SK-N-SH treated with all-trans-retinoic acid at 6 μM for 48 hours (cell line): ENCODE measurements at regions not wholly inside any gene's neighbourhood (a gene's known extent, or its start where the extent isn't known, plus 50 kb on each side); places are given as distances from the start of the nearest gene placed in this dataset.

Source experiments
- ATAC-seq: fragments of 200-7000 bp; cut with Tn5 transposase; 3 replicates; pipeline ENCODE4 v1.9.1; 2020; ENCODE audit warnings: mild to moderate bottlenecking, moderate library complexity
- ARNTL ChIP-seq: fragments of 450-650 bp; formaldehyde crosslinking; IDR thresholded peaks from 2 replicates; pipeline ENCODE4 v1.5.0; 2020; ENCODE audit warnings: low read depth, mild to moderate bottlenecking, moderate library complexity, borderline replicate concordance
- BACH2 ChIP-seq: fragments of 250-450 bp; sonication (Bioruptor Pico); IDR thresholded peaks from 2 replicates; pipeline ENCODE4 v1.9.0; 2021; ENCODE audit warnings: mild to moderate bottlenecking, borderline replicate concordance
- CREB5 ChIP-seq: fragments of 250-450 bp; sonication (Bioruptor Pico); IDR thresholded peaks from 2 replicates; pipeline ENCODE4 v1.5.1; 2020; ENCODE audit warnings: low read depth, mild to moderate bottlenecking, moderate library complexity
- CSDC2 ChIP-seq: fragments of 250-450 bp; sonication (Bioruptor Pico); IDR thresholded peaks from 2 replicates; pipeline ENCODE4 v1.5.0; 2020; ENCODE audit warnings: mild to moderate bottlenecking, moderate library complexity
- CSRNP3 ChIP-seq: fragments of 250-450 bp; sonication (Bioruptor Pico); IDR thresholded peaks from 2 replicates; pipeline ENCODE4 v1.5.1; 2021; ENCODE audit warnings: mild to moderate bottlenecking, moderate library complexity
- ESRRG ChIP-seq: fragments of 250-450 bp; sonication (Bioruptor Pico); IDR thresholded peaks from 2 replicates; pipeline ENCODE4 v1.6.1; 2021; ENCODE audit warnings: mild to moderate bottlenecking
- GLIS3 ChIP-seq: fragments of 250-450 bp; sonication (Bioruptor Pico); IDR thresholded peaks from 2 replicates; pipeline ENCODE4 v1.5.0; 2020; ENCODE audit warnings: mild to moderate bottlenecking, moderate library complexity
- ISL1 ChIP-seq: fragments of 250-450 bp; sonication (Bioruptor Pico); IDR thresholded peaks from 2 replicates; pipeline ENCODE4 v2.1.2; 2022; ENCODE audit warnings: mild to moderate bottlenecking, moderate library complexity
- OSR1 ChIP-seq: fragments of 250-450 bp; sonication (Bioruptor Pico); IDR thresholded peaks from 2 replicates; pipeline ENCODE4 v1.8.0; 2022; ENCODE audit warnings: moderate library complexity, mild to moderate bottlenecking, inconsistent platforms
- PATZ1 ChIP-seq: fragments of 250-450 bp; sonication (Bioruptor Pico); IDR thresholded peaks from 2 replicates; pipeline ENCODE4 v1.8.0; 2020; ENCODE audit warnings: mild to moderate bottlenecking, moderate library complexity, borderline replicate concordance
- POU6F1 ChIP-seq: fragments of 250-450 bp; sonication (Bioruptor Pico); IDR thresholded peaks from 2 replicates; pipeline ENCODE4 v1.8.0; 2021; ENCODE audit warnings: low read depth, mild to moderate bottlenecking, moderate library complexity, borderline replicate concordance
- PPARA ChIP-seq: fragments of 250-450 bp; sonication (Bioruptor Pico); IDR thresholded peaks from 2 replicates; pipeline ENCODE4 v1.5.0; 2020; ENCODE audit warnings: mild to moderate bottlenecking, borderline replicate concordance
- RARB ChIP-seq: fragments of 250-450 bp; sonication (Bioruptor Pico); IDR thresholded peaks from 2 replicates; pipeline ENCODE4 v1.8.0; 2021; ENCODE audit warnings: mild to moderate bottlenecking, moderate library complexity
- SNAI2 ChIP-seq: fragments of 250-450 bp; sonication (Bioruptor Pico); IDR thresholded peaks from 2 replicates; pipeline ENCODE4 v1.5.0; 2020; ENCODE audit warnings: mild to moderate bottlenecking, moderate library complexity
- TCF4 ChIP-seq: fragments of 250-450 bp; sonication (Bioruptor Pico); IDR thresholded peaks from 2 replicates; pipeline ENCODE4 v1.8.0; 2021; ENCODE audit warnings: mild to moderate bottlenecking, moderate library complexity, borderline replicate concordance
- TOX ChIP-seq: fragments of 250-450 bp; sonication (Bioruptor Pico); IDR thresholded peaks from 2 replicates; pipeline ENCODE4 v1.8.0; 2021; ENCODE audit warnings: mild to moderate bottlenecking, moderate library complexity, borderline replicate concordance
- TSHZ2 ChIP-seq: fragments of 250-450 bp; sonication (Bioruptor Pico); IDR thresholded peaks from 2 replicates; pipeline ENCODE4 v1.5.0; 2020; ENCODE audit warnings: mild to moderate bottlenecking, moderate library complexity
- ZC3H10 ChIP-seq: fragments of 250-450 bp; sonication (Bioruptor Pico); IDR thresholded peaks from 2 replicates; pipeline ENCODE4 v1.5.1; 2021; ENCODE audit warnings: mild to moderate bottlenecking, moderate library complexity
- ZFP30 ChIP-seq: fragments of 450-650 bp; formaldehyde crosslinking; IDR thresholded peaks from 2 replicates; pipeline ENCODE4 v1.5.0; 2022; ENCODE audit warnings: mild to moderate bottlenecking, moderate library complexity
- ZNF565 ChIP-seq: fragments of 450-650 bp; formaldehyde crosslinking; conservative IDR thresholded peaks from 2 replicates; pipeline ENCODE4 v1.5.0; 2020; ENCODE audit warnings: low read depth, mild to moderate bottlenecking, moderate library complexity
- ZNF70 ChIP-seq: fragments of 450-650 bp; formaldehyde crosslinking; IDR thresholded peaks from 2 replicates; pipeline ENCODE4 v1.5.0; 2020; ENCODE audit warnings: mild to moderate bottlenecking, moderate library complexity
- ZNF8 ChIP-seq: fragments of 450-650 bp; formaldehyde crosslinking; IDR thresholded peaks from 2 replicates; pipeline ENCODE4 v1.5.0; 2020; ENCODE audit warnings: mild to moderate bottlenecking, moderate library complexity

GRCh38 chr14:104472073-104472472 is 107.5 kb upstream of the C14orf180 start:
- no peak for TF ChIP-seq ZC3H10
- TF ChIP-seq CSDC2 (CRISPR knock-in tag) = no peak
- TF ChIP-seq RARB = no peak
- no peak for TF ChIP-seq ARNTL (CRISPR knock-in tag)
- TF ChIP-seq CSRNP3 (CRISPR knock-in tag) = no peak
- TF ChIP-seq BACH2 (CRISPR knock-in tag) = no peak
- no peak for TF ChIP-seq ZNF70 (CRISPR knock-in tag)
- no peak for TF ChIP-seq ZNF565 (CRISPR knock-in tag)
- no peak for TF ChIP-seq ZNF8 (CRISPR knock-in tag)
- no peak for TF ChIP-seq TCF4
- no peak for ATAC-seq

- no peak for TF ChIP-seq ZNF8 (CRISPR knock-in tag)
- TF ChIP-seq TSHZ2 (CRISPR knock-in tag) = no peak
- no peak for TF ChIP-seq BACH2 (CRISPR knock-in tag)
- no peak for TF ChIP-seq ARNTL (CRISPR knock-in tag)
- TF ChIP-seq SNAI2 (CRISPR knock-in tag) = no peak
- no peak for TF ChIP-seq OSR1 (CRISPR knock-in tag)
- no peak for TF ChIP-seq POU6F1
- no peak for TF ChIP-seq TOX
- no peak for TF ChIP-seq ZFP30 (CRISPR knock-in tag)
- TF ChIP-seq ESRRG = no peak
- no peak for TF ChIP-seq CSDC2 (CRISPR knock-in tag)
- no peak for TF ChIP-seq PPARA (CRISPR knock-in tag)
- TF ChIP-seq ZNF565 (CRISPR knock-in tag) = no peak
- no peak for TF ChIP-seq RARB
- TF ChIP-seq PATZ1 (CRISPR knock-in tag) = no peak
- TF ChIP-seq ISL1 (CRISPR knock-in tag) = no peak
- TF ChIP-seq CREB5 = no peak
- no peak for TF ChIP-seq TCF4
- no peak for TF ChIP-seq ZC3H10
- TF ChIP-seq ZNF70 (CRISPR knock-in tag) = no peak
- TF ChIP-seq, all 23 proteins: peak for 0
- ATAC-seq = no peak
Observed at GRCh38 chr14:104472536-104473243, 106.9 kb upstream of the C14orf180 start.

GRCh38 chr14:104473244-104473565 is 106.4 kb upstream of the C14orf180 start:
- no peak for ATAC-seq
- TF ChIP-seq ARNTL (CRISPR knock-in tag) (no peak), ZNF565 (CRISPR knock-in tag) (no peak), ZC3H10 (no peak), ZFP30 (CRISPR knock-in tag) (no peak), BACH2 (CRISPR knock-in tag) (no peak), ZNF8 (CRISPR knock-in tag) (no peak), TSHZ2 (CRISPR knock-in tag) (no peak), RARB (no peak), CSRNP3 (CRISPR knock-in tag) (no peak), ZNF70 (CRISPR knock-in tag) (no peak), GLIS3 (CRISPR knock-in tag) (no peak)
